Kidney epithelial cell (primary cell): ENCODE measurements at regions not wholly inside any gene's neighbourhood (a gene's known extent, or its start where the extent isn't known, plus 50 kb on each side); places are given as distances from the start of the nearest gene placed in this dataset.
"Not testable (repeated sequence)": the region's sequence is repeated elsewhere in the genome, so short reads cannot be mapped to it uniquely, and the experiment has no call there.

Experiments
- DNase-seq: peaks from one replicate; pipeline ENCODE4 v3.0.0-alpha.2; 2010; ENCODE audit warnings: low read depth
- H3K27me3 ChIP-seq: 2 replicates; pipeline ENCODE4 v1.6.0; 2011; ENCODE audit warnings: low read length; ENCODE audit not compliant: control insufficient read depth, insufficient read depth
- H3K36me3 ChIP-seq: 2 replicates; pipeline ENCODE4 v1.5.1; 2011; ENCODE audit warnings: low read length; ENCODE audit not compliant: control insufficient read depth, insufficient read depth
- H3K4me3 ChIP-seq: 2 replicates; pipeline ENCODE4 v1.5.1; 2011; ENCODE audit warnings: low read depth, mild to moderate bottlenecking, control low read depth, low read length
- TF ChIP-seq, protein P1 (sequence below): IDR thresholded peaks from 2 replicates; pipeline ENCODE4 v1.5.1; 2011; ENCODE audit warnings: mild to moderate bottlenecking, moderate library complexity, low read length, control low read depth, inconsistent platforms; ENCODE audit not compliant: insufficient read depth, poor library complexity, severe bottlenecking

DNA sequence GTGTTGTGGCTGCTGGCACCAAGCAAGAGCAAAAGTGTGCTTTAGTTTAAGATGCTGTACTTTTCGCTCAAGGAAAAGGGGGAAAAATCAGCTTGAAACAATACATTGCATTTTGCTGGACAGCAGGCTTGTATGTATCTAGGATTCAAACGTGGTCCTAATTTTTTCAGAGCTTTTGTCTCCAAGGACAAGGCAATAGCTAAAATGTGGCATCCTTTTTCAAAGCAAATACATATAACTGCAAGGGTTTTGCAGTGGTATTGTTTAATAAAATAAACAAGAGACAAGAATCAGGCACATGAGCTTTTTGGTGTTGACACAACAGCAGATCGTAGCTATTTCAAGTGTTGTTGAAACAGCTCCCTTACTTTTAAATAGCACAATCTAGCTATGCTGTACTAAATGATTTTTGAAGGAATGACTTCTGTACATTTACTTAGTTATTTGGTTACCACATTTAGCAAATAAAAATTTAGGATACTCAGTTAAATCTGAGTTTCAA is 137.0 kb upstream of the HEY2 start:
- H3K36me3 ChIP-seq, result no peaks in the 10 kb centered on the region
- no peaks in the 10 kb centered on the region for H3K27me3 ChIP-seq
- no peak overlapping the region for H3K4me3 ChIP-seq
- TF ChIP-seq, protein P1, sequence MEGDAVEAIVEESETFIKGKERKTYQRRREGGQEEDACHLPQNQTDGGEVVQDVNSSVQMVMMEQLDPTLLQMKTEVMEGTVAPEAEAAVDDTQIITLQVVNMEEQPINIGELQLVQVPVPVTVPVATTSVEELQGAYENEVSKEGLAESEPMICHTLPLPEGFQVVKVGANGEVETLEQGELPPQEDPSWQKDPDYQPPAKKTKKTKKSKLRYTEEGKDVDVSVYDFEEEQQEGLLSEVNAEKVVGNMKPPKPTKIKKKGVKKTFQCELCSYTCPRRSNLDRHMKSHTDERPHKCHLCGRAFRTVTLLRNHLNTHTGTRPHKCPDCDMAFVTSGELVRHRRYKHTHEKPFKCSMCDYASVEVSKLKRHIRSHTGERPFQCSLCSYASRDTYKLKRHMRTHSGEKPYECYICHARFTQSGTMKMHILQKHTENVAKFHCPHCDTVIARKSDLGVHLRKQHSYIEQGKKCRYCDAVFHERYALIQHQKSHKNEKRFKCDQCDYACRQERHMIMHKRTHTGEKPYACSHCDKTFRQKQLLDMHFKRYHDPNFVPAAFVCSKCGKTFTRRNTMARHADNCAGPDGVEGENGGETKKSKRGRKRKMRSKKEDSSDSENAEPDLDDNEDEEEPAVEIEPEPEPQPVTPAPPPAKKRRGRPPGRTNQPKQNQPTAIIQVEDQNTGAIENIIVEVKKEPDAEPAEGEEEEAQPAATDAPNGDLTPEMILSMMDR, result no peak
- DNase-seq, result no peak

DNA sequence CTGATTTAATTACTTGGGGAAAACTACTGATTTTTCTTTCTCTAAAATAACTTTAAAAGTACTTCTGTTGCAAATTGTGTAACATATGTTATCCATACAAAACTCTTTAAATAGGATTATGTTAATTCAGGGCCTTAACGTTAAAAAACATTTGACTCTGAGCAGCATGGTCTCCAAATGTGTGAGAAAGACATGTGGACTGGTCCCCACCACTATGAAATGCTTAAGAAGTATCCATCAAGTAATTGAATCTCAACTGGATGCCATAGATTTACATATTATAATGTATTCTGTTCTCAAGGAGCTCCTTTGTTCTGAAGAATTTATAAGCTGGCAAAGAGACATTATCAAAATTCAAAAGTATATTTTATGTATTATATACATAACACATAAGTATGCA is 130.8 kb upstream of the HEY2 start:
- Histone ChIP-seq H3K27me3 (no peaks in the 10 kb centered on the region), H3K36me3 (no peaks in the 10 kb centered on the region), H3K4me3 (no peak overlapping the region)
- DNase-seq, result no peak
- TF ChIP-seq, protein P1, result no peak

DNA sequence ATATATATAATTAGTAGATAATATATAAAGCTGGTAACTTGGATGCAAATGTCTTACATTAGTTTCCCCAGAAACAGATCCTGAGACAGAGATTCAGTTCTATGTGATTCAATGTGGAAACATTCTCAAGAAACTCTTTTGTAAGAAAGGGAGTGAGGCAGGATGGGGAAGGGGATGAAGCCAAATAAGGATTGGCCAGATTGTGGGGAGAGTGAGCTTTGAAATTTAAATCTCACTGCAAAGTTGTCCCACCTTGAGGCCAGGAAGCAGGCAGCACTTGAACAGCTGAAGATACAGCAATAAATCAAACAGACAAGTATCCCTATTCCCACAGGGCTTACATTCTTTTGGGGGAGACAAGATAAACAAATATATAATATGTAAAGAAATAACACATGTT is 126.3 kb upstream of the HEY2 start:
- no peak for DNase-seq
- Histone ChIP-seq H3K36me3 (no peaks in the 10 kb centered on the region), H3K4me3 (no peak overlapping the region), H3K27me3 (no peaks in the 10 kb centered on the region)
- TF ChIP-seq, protein P1, result no peak

DNA sequence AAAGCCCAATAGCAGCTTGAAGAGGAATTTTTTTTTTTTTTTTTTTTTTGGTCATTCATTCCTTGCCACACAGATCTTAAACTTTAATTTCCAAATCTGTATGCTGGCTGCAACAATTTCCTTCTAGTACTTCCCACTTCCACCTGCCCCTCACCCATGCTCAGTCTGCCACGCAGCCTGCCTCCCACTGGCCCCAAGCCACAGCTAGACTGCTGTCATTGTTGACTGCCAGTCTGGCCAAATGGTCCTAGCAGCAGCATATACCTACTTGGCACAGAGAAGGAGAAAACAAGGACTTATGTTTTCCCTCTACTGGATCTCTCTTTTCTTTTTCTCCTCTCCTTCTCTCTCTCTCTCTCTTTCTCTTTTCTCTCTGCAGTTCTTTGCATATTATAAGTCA is 118.3 kb upstream of the HEY2 start:
- H3K27me3 ChIP-seq, result no peaks in the 10 kb centered on the region
- no peak for DNase-seq
- TF ChIP-seq, protein P1, result no peak
- no peaks in the 10 kb centered on the region for H3K36me3 ChIP-seq
- no peak overlapping the region for H3K4me3 ChIP-seq

DNA sequence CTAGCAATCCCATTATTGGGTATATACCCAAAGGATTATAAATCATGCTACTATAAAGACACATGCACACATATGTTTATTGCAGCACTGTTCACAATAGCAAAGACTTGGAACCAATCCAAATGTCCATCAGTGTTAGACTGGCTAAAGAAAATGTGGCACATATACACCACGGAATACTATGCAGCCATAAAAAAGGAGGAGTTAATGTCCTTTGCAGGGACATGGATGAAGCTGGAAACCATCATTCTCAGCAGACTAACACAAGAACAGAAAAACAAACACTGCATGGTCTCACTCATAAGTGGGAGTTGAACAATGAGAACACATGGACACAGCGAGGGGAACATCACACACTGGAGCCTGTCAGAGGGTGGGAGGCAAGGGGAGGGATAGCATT is 113.4 kb upstream of the HEY2 start:
- not testable (repeated sequence) for H3K27me3 ChIP-seq

DNA sequence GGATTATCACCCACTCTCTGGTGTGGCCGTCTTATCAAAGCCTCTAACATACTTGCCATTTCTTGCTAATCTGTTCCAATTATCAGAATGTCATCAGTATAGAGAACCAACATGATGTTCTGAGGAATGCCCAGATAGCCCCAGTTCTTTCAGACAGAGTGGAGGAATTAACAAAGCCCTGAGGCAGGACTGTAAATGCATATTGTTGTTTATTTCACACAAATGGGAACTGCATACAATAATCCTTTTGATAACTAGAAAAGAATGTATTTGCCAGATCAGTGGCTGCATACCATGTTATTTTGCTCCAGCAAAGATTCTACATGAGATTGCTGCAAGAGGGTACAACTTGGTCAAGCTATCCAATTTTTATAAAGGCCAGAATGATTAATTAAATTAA is 112.8 kb upstream of the HEY2 start:
- no peaks in the 10 kb centered on the region for H3K27me3 ChIP-seq
- H3K36me3 ChIP-seq, result no peaks in the 10 kb centered on the region
- TF ChIP-seq, protein P1, result no peak
- no peak for DNase-seq
- no peak overlapping the region for H3K4me3 ChIP-seq

More for the DNA sequence above, 113.4 kb upstream of the HEY2 start:
- H3K36me3 ChIP-seq, DNase-seq, H3K4me3 ChIP-seq: not testable (repeated sequence)
